ENCODE measurements at regions not wholly inside any gene's neighbourhood (a gene's known extent, or its start where the extent isn't known, plus 50 kb on each side); places are given as distances from the start of the nearest gene placed in this dataset.

GRCh38 chr15:46326173-46326572 lies 691.3 kb downstream of the SQOR start:
- no peak for DNase-seq

DNA sequence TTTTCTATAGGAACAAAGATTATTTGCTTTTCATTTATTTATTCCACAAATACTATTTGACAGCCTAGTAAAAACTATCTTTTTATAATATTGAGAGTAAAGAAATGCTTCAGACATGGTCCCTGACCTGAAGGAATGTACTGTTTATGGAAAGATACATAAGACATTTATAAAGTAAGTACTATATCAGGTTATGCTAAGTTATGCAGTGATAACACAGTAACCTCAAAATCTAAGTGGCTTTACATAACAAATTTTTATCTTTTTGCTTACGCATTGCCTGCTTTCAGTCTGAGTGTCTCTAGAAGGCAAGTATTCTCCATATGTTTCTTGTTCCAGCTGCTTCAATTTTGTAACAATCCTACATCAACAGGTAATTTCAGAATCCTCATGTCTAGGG lies 694.0 kb downstream of the SQOR start:
- DNase-seq, result no peak

GRCh38 chr15:46329876-46330275 lies 695.0 kb downstream of the SQOR start:
- DNase-seq, result no peak

DNA sequence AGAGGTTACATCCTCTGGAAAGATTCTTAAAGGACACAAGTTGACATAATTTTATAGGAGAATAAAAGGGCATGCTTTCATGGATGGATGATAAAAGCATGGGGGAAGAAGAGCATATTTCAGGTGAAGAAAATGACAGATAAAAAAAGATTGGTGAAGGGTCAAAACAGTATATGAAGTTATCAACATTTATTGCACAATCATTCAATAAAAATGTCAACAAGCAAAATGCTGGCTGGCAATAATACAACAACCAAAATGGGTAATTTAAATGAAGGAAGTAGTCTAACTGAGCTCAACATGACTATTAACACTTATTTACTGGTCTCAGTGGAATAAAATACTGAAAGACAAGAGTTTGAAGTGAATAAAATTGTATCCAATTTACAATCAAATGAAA lies 696.7 kb downstream of the SQOR start:
- DNase-seq, result no peak

GRCh38 chr15:46343196-46343935 lies 708.5 kb downstream of the SQOR start:
- no peak for DNase-seq

GRCh38 chr15:46344115-46344724 lies 709.4 kb downstream of the SQOR start:
- no peak for DNase-seq

- no peak for DNase-seq
These were observed 710.1 kb downstream of the SQOR start for GRCh38 chr15:46344915-46345314.

- DNase-seq, result no peak
These were observed 719.6 kb downstream of the SQOR start for GRCh38 chr15:46354443-46354842.

DNA sequence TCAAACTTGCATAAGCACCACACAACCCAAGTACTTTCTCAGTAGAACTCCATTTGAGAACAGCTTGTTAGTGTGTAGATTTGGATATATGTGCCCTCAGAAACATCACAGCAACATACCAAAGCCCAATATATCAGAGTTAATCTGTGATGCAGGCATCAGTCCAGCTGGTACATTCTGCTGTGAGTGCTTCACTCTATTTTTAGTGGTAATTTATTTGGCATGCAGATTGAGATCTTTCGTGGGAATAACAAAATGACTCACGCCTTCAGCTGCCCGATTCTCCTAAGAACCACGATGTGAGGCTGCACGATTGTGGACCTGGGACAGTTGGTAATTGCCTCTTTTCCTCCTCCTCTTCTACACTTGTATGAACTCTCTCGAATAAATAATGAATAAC lies 730.7 kb downstream of the SQOR start:
- DNase-seq, result no peak

GRCh38 chr15:46366360-46367007 lies 731.7 kb downstream of the SQOR start:
- no peak for DNase-seq

DNA sequence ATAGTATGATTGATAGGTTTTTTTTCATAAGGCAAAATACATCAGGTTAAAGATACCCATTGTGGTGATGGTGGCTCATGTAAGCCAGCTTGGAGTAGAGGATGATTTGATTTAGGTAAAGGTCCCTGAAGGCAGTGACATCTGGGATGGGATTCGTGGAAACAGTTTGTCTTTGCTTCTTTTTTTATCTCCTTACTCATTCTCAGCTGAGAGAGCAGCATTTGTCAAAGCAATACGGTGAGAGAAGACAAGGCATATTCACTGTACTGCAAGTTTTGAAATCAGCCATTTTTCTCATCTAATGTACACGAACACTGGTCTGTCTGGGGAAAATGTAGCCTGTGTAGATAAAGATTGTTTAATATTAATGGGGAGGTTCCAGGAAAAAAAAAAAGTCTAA lies 749.1 kb downstream of the SQOR start:
- no peak for DNase-seq

GRCh38 chr15:46386356-46386755 lies 751.5 kb downstream of the SQOR start:
- DNase-seq, result no peak

DNA sequence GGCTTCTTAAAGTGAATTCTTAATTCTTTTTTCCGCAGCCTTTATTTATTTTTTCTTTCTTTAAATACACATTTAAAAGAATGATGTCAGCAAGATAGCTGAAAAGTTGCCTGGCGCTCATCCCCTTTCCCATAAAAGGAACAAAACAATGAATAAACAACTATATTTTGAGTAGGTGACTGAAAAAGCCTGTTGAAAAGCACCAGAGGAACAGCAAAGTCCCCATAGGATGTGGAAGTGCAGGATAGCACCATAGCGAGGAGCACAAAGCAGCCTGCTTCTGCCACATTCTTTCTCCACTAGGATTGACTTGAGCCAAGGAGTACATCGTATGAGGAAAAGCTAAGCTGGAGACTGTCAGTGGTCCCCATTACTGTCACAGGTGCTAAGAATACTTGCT lies 754.9 kb downstream of the SQOR start:
- DNase-seq, result no peak

DNA sequence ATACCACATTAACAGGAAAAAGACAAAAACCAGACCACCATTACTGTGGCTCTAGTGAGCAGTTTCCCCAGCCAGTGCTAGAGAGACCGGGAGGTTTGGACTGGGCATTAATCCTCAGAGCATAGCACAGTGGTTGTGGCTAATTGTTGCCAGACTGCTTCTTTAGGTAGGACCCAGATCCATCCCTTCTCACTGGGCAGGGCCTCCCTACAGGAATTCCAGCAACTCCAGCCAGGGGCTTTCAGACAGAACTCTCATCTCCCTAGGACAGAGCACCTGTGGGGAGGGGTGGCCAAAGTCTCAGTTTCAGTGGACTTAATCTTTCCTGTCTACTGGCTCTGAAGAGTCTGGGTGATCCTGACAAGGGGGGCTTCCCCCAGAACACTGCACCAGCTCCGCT lies 759.6 kb downstream of the SQOR start:
- DNase-seq, result no peak

DNA sequence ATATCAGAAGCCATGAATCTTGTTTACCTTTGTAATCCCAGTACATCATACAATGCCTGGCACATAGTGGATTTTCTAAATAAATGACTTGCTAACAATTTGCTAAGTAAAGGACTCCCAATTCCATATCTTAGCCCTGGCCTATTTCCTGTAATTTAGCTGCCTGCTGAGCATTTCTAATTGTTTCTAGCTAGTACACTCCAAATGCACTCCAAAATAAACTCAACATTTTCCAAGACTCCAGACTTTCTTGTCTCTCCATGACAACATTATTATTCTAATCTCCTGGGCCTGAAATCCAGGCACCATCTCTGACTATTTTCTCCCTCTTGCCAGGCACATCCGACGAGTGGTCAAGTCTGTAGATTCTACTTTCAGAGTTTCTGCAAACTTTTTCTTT lies 773.5 kb downstream of the SQOR start:
- DNase-seq, result no peak

DNA sequence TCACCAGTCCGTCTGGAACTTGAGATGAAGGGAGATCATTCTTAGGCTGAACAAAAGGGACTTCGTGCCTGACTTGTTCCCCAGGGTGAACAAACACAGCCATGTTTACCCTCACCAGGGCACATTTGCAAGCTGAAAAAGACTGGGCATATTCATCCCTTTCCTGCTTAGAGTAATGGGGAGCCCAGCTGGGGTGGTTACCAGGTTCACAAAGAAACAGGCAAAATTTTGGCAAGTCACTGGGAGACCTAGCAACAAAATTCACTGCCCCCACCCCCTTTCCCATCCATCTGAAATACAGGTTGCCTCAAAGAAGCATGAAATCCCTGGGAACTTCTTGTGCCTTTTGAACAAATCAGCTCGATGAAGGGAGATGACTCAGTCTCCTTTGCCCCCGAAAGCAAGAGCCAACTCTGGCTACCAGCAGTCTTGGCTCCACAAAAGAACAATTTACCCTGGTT lies 775.0 kb downstream of the SQOR start:
- DNase-seq, result no peak

- no peak for DNase-seq
These were observed 775.9 kb downstream of the SQOR start for GRCh38 chr15:46410705-46411104.

DNA sequence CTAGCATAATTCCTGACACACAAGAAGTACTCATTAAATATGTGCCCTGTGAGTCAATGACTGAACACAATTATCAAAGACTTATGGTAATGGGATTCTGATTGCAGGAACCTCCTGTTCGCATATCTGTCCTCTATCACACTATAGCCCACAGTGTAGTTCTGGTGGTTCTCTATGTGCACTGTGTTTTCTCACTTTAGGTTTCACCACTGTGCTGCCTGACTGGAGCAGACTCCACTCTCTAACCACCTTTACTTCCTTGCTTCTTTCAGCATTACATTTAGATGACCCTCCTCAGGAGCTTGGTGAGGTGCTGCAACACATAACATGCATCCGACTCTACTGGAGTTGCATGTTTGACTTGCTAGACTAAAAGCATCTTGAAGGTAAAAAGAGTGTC lies 777.1 kb downstream of the SQOR start:
- no peak for DNase-seq

DNA sequence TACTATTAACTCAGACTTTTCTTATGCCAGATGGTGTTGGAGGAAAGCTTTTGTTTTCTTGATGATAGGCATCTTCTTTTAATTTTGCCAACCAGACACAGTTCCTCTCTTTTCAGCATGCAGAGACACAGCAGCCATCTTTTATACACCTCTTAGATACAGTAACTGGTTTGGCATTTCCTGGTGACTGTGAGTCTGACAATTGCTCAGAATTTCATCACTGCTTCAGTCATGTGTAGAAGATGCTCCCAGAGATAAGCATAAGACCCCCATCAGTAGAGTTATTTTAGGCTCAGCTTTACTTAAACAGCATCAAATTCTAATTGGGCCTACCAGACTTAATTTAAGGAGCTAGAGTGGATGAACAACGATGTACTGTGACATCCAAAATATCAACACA lies 779.0 kb downstream of the SQOR start:
- no peak for DNase-seq

- no peak for DNase-seq
These were observed 781.7 kb downstream of the SQOR start for GRCh38 chr15:46416544-46416943.

DNA sequence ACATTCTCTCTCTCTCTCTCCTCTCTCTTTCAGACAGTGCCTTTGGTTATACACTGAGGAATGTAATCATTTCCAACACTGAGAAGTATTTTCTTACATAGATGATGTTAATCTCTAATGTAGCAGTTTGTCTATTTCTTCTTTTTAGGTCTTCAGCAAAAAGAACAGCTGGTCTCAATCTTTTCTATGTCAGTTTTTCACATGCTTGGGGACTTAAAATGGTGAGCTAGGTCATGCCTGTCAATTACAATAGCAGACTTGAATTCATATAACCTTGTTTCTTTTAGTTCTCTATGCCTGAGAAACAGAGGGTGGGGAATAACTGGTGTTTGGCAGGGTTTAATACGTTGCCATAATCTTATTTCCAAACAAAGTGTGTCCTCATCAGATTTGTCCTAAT lies 786.2 kb downstream of the SQOR start:
- no peak for DNase-seq

GRCh38 chr15:46441294-46442062 lies 806.6 kb downstream of the SQOR start:
- DNase-seq, result no peak

GRCh38 chr15:46442184-46442583 lies 807.4 kb downstream of the SQOR start:
- no peak for DNase-seq

Data from activated CD4-positive, alpha-beta T cell treated with anti-CD3 and anti-CD28 coated beads, Interleukin-2, amount 50 U/mL, for 48 hours (primary cell).